Glutamatergic neuron (in vitro differentiated cells): ENCODE measurements at regions not wholly inside any gene's neighbourhood (a gene's known extent, or its start where the extent isn't known, plus 50 kb on each side); places are given as distances from the start of the nearest gene placed in this dataset.

Experiments used
- DNase-seq: peaks from one replicate; pipeline ENCODE4 v3.0.0; 2022
- H3K27ac Mint-ChIP-seq: one replicate; pipeline ENCODE4 v1.8.0; 2020; ENCODE audit warnings: mild to moderate bottlenecking, mixed read lengths, inconsistent platforms; ENCODE audit not compliant: unreplicated experiment
- H3K27me3 Mint-ChIP-seq: one replicate; pipeline ENCODE4 v1.8.0; 2020; ENCODE audit warnings: mild to moderate bottlenecking, moderate library complexity, mixed read lengths, inconsistent platforms; ENCODE audit not compliant: unreplicated experiment
- H3K36me3 Mint-ChIP-seq: one replicate; pipeline ENCODE4 v1.8.0; 2020; ENCODE audit warnings: mild to moderate bottlenecking, mixed read lengths, inconsistent platforms; ENCODE audit not compliant: unreplicated experiment
- H3K4me1 Mint-ChIP-seq: one replicate; pipeline ENCODE4 v1.8.0; 2020; ENCODE audit warnings: mild to moderate bottlenecking, low read depth, mixed read lengths, inconsistent platforms; ENCODE audit not compliant: unreplicated experiment
- H3K4me3 Mint-ChIP-seq: one replicate; pipeline ENCODE4 v1.8.0; 2020; ENCODE audit warnings: mild to moderate bottlenecking, mixed read lengths, inconsistent platforms; ENCODE audit not compliant: unreplicated experiment
- H3K9me3 Mint-ChIP-seq: one replicate; pipeline ENCODE4 v1.8.0; 2020; ENCODE audit warnings: mild to moderate bottlenecking, moderate library complexity, mixed read lengths, inconsistent platforms; ENCODE audit not compliant: unreplicated experiment
- TF ChIP-seq, protein P1 (sequence below): fragments of 200-600 bp; sonication (generic); IDR thresholded peaks from one replicate; pipeline ENCODE4 v1.5.0; 2021; ENCODE audit not compliant: partially characterized antibody, unreplicated experiment

DNA sequence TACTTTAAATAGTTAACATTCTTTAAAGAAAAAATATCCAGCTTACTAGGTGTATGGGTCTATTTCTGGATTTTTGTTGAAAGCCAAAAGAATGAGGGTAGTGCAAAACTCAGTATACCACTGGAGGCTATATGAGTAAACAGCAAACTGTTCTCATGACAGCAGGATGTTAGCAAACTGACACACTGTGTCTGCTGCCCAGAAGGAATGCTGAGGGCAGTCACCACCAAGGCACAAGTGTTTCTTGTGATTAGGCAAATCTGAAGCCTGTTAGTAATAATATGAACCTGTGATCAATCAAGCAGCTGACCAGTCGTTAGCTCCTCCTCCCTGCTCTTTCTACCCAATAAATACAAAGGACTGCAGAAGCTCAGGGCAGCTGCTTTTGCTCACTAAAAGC, 50.5 kb upstream of the SULT1C3 start:
- H3K36me3 Mint-ChIP-seq: no peaks in the 10 kb centered on the region
- TF ChIP-seq, protein P1, sequence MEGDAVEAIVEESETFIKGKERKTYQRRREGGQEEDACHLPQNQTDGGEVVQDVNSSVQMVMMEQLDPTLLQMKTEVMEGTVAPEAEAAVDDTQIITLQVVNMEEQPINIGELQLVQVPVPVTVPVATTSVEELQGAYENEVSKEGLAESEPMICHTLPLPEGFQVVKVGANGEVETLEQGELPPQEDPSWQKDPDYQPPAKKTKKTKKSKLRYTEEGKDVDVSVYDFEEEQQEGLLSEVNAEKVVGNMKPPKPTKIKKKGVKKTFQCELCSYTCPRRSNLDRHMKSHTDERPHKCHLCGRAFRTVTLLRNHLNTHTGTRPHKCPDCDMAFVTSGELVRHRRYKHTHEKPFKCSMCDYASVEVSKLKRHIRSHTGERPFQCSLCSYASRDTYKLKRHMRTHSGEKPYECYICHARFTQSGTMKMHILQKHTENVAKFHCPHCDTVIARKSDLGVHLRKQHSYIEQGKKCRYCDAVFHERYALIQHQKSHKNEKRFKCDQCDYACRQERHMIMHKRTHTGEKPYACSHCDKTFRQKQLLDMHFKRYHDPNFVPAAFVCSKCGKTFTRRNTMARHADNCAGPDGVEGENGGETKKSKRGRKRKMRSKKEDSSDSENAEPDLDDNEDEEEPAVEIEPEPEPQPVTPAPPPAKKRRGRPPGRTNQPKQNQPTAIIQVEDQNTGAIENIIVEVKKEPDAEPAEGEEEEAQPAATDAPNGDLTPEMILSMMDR: no peak
- H3K9me3 Mint-ChIP-seq: no peaks in the 10 kb centered on the region
- H3K4me1 Mint-ChIP-seq: peaks cover 2% of the 10 kb centered on the region
- DNase-seq: no peak
- H3K27ac Mint-ChIP-seq: no peak overlapping the region
- no peaks in the 10 kb centered on the region for H3K27me3 Mint-ChIP-seq
- no peak overlapping the region for H3K4me3 Mint-ChIP-seq
